AG08396 (cell line): ENCODE measurements at regions not wholly inside any gene's neighbourhood (a gene's known extent, or its start where the extent isn't known, plus 50 kb on each side); places are given as distances from the start of the nearest gene placed in this dataset.
"Not testable (repeated sequence)": the region's sequence is repeated elsewhere in the genome, so short reads cannot be mapped to it uniquely, and the experiment has no call there.

Experiments used
- DNase-seq: peaks from one replicate; pipeline ENCODE4 v3.0.0; 2012; ENCODE audit warnings: low spot score, mixed read lengths

GRCh38 chr5:86427158-86427557 lies 190.6 kb upstream of the COX7C start:
- no peak for DNase-seq

- no peak for DNase-seq
These were observed 178.1 kb upstream of the COX7C start for GRCh38 chr5:86439593-86440110.

- DNase-seq, result no peak
These were observed 175.6 kb upstream of the COX7C start for GRCh38 chr5:86442036-86442745.

- no peak for DNase-seq
These were observed 170.4 kb upstream of the COX7C start for GRCh38 chr5:86447362-86447761.

- DNase-seq, result no peak
These were observed 165.5 kb upstream of the COX7C start for GRCh38 chr5:86452251-86452650.

GRCh38 chr5:86460519-86460918 lies 157.2 kb upstream of the COX7C start:
- DNase-seq, result no peak

- no peak for DNase-seq
These were observed 156.4 kb upstream of the COX7C start for GRCh38 chr5:86461169-86461956.

- DNase-seq, result no peak
These were observed 154.4 kb upstream of the COX7C start for GRCh38 chr5:86463339-86463738.

GRCh38 chr5:86465052-86465838 lies 152.5 kb upstream of the COX7C start:
- DNase-seq, result no peak

- DNase-seq, result not testable (repeated sequence)
These were observed 151.0 kb upstream of the COX7C start for GRCh38 chr5:86466721-86467120.

GRCh38 chr5:86482008-86482407 lies 135.7 kb upstream of the COX7C start:
- DNase-seq, result no peak

- DNase-seq, result no peak
These were observed 124.0 kb upstream of the COX7C start for GRCh38 chr5:86493777-86494176.

GRCh38 chr5:86500947-86501346 lies 116.8 kb upstream of the COX7C start:
- no peak for DNase-seq

- DNase-seq, result no peak
These were observed 110.2 kb upstream of the COX7C start for GRCh38 chr5:86507574-86507973.

- DNase-seq, result not testable (repeated sequence)
These were observed 107.3 kb upstream of the COX7C start for GRCh38 chr5:86510330-86510915.

GRCh38 chr5:86523718-86524117 lies 94.0 kb upstream of the COX7C start:
- no peak for DNase-seq

- DNase-seq, result no peak
These were observed 92.1 kb upstream of the COX7C start for GRCh38 chr5:86525622-86526021.

GRCh38 chr5:86526811-86527348 lies 90.9 kb upstream of the COX7C start:
- no peak for DNase-seq

- DNase-seq, result no peak
These were observed 85.3 kb upstream of the COX7C start for GRCh38 chr5:86532429-86532828.

- no peak for DNase-seq
These were observed 81.3 kb upstream of the COX7C start for GRCh38 chr5:86536396-86536795.

GRCh38 chr5:86542532-86542931 lies 75.2 kb upstream of the COX7C start:
- no peak for DNase-seq

- DNase-seq, result no peak
These were observed 71.7 kb upstream of the COX7C start for GRCh38 chr5:86546044-86546443.
